Heart left ventricle (tissue), 16 donors: ENCODE measurements at regions not wholly inside any gene's neighbourhood (a gene's known extent, or its start where the extent isn't known, plus 50 kb on each side); places are given as distances from the start of the nearest gene placed in this dataset.

Experiments
- ATAC-seq, 4 donors: fragments of 200-7000 bp; cut with Tn5 transposase; one replicate each; pipeline ENCODE4 v1.9.1; 2020 to 2022; ENCODE audit warnings: moderate library complexity in 4 of 4, mild to moderate bottlenecking in 3 of 4, moderate number of reproducible peaks in 1 of 4
- DNase-seq, 5 donors: peaks; one replicate each; pipeline ENCODE4 v3.0.0-alpha.2; 2020
- H3K27ac ChIP-seq, 12 donors: fragments of 200-600 bp; sonication (generic) in 4 of 12; one replicate each; pipeline versions ENCODE4 v1.5.0 to v1.8.0; 2016 to 2022; ENCODE audit warnings: mild to moderate bottlenecking in 2 of 12
- H3K27me3 ChIP-seq, 9 donors: fragments of 200-600 bp; sonication (generic) in 2 of 9; one replicate each; pipeline versions ENCODE4 v1.5.1 to v1.8.0; 2016 to 2022; ENCODE audit warnings: mild to moderate bottlenecking in 3 of 9
- H3K36me3 ChIP-seq, 9 donors: fragments of 200-600 bp; sonication (generic) in 2 of 9; one replicate each; pipeline versions ENCODE4 v1.5.0 to v1.8.0; 2018 to 2022; ENCODE audit warnings: mild to moderate bottlenecking in 2 of 9
- H3K4me1 ChIP-seq, 12 donors: fragments of 200-600 bp; sonication (generic) in 4 of 12; one replicate each; pipeline versions ENCODE4 v1.5.0 to v1.8.0; 2016 to 2022; ENCODE audit warnings: mild to moderate bottlenecking in 3 of 12
- H3K4me3 ChIP-seq, 12 donors: fragments of 200-600 bp; sonication (generic) in 4 of 12; one replicate each; pipeline versions ENCODE4 v1.5.0 to v1.8.0; 2017 to 2022; ENCODE audit warnings: mild to moderate bottlenecking in 9 of 12, moderate library complexity in 4 of 12
- H3K9me3 ChIP-seq, 12 donors: fragments of 200-600 bp; sonication (generic) in 4 of 12; one replicate each; pipeline versions ENCODE4 v1.5.0 to v1.8.0; 2016 to 2022; ENCODE audit warnings: mild to moderate bottlenecking in 1 of 12
- POLR2A ChIP-seq, 2 donors: fragments of 450-650 bp; IDR thresholded peaks; one replicate each; pipeline ENCODE4 v1.6.1; 2017; ENCODE audit warnings: antibody characterized with exemption in 2 of 2, mild to moderate bottlenecking in 2 of 2, moderate library complexity in 2 of 2
- WGBS, 4 donors: extraction: QIAGEN DNeasy Blood & Tissue Kit in 2 of 4; methylation state at CpG; one replicate each; pipeline versions ENCODE4 v1.1.5 to v1.1.7; 2013 to 2018; 5-methylcytosine and 5-hydroxymethylcytosine counted together
- intact Hi-C, 10 donors: fragments of 100-400 bp; cut with DNase I; formaldehyde crosslinking; loops; one replicate each; pipeline versions ENCODE4 v1.11.1 to v1.14.2; 2022
- TF ChIP-seq, protein P1 (sequence below), 12 donors: fragments of 200-600 bp; sonication (generic) in 4 of 12; IDR thresholded peaks; one replicate each; pipeline versions ENCODE4 v1.5.0 to v1.8.0; 2018 to 2022; ENCODE audit warnings: antibody characterized with exemption in 12 of 12, mild to moderate bottlenecking in 5 of 12
- donor health status: ischemic (EF 13 %, LVEDD 7.1; RV severe dilation, severe dysfunction).
- donor health status: healthy with polysubstance abuse.
- donor health status: DM: no; HTN: yes; CAD: no.
- donor health status: DM: no; HTN: no; CAD: no.
- donor health status: ischemic (EF 25% LVEDD 6.9; RV normal size, moderate dysfunction).
- donor health status: ischemic (EF 25% LVEDD 5.7; RV mildly dilated, moderate dysfunction).
- donor health status: healthy.
- donor health status: DM: yes; HTN: yes; CAD: no.
- donor health status: ischemic (EF 35%, LVEDD 5.7; RV mildly dilated, moderate dysfunction).
- donor health status: nonischemic (EF 11% LVEDD 7.7; RV severe dilation, severe dysfunction).
- donor health status: DM: yes; HTN: yes; CAD: no.
- donor health status: PGD.
- donor health status: ischemic (EF 29% LVEDD 5.4; RV normal size, mild dysfunction).
- donor health status: nonischemic (EF 23%, LVEDD 6.1; RV moderate dilation, normal function).

DNA sequence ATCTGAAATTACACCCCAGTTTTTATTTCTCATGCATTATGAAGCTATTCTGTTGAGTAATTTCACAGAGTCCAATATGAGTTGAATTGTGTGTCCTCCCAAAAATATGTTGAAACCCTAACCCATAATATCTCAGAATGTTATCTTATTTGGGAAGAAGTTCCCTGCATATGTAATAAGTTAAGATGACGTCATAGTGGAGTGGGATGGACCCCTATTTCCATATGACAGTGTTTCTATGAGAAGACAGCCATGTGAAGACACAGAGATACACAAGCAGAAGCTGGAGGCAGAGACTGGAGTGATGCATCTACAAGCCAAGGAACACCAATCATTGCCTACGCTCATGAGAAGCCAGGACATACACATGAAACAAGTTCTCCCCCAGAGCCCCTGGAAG, 81.3 kb downstream of the RFPL4B start:
- WGBS, 4 donors: 70 to 87% (median 75%) methylated on average over 2 of the region's 2 CpGs
- Histone ChIP-seq H3K27me3 (no peaks in the 10 kb centered on the region), H3K27ac (no peak overlapping the region), H3K9me3 (peaks cover 0 to 19% (median 2%) of the 10 kb centered on the region in 12 donors), H3K4me1 (no peaks in the 10 kb centered on the region), H3K4me3 (no peak overlapping the region), H3K36me3 (no peaks in the 10 kb centered on the region)
- DNase-seq (no peak), ATAC-seq (no peak)
- intact Hi-C loops: no loop called here
- no peak for TF ChIP-seq POLR2A (IDR thresholded peaks at IDR 0.05)
- TF ChIP-seq, protein P1, sequence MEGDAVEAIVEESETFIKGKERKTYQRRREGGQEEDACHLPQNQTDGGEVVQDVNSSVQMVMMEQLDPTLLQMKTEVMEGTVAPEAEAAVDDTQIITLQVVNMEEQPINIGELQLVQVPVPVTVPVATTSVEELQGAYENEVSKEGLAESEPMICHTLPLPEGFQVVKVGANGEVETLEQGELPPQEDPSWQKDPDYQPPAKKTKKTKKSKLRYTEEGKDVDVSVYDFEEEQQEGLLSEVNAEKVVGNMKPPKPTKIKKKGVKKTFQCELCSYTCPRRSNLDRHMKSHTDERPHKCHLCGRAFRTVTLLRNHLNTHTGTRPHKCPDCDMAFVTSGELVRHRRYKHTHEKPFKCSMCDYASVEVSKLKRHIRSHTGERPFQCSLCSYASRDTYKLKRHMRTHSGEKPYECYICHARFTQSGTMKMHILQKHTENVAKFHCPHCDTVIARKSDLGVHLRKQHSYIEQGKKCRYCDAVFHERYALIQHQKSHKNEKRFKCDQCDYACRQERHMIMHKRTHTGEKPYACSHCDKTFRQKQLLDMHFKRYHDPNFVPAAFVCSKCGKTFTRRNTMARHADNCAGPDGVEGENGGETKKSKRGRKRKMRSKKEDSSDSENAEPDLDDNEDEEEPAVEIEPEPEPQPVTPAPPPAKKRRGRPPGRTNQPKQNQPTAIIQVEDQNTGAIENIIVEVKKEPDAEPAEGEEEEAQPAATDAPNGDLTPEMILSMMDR (IDR thresholded peaks at IDR 0.05): no peak

DNA sequence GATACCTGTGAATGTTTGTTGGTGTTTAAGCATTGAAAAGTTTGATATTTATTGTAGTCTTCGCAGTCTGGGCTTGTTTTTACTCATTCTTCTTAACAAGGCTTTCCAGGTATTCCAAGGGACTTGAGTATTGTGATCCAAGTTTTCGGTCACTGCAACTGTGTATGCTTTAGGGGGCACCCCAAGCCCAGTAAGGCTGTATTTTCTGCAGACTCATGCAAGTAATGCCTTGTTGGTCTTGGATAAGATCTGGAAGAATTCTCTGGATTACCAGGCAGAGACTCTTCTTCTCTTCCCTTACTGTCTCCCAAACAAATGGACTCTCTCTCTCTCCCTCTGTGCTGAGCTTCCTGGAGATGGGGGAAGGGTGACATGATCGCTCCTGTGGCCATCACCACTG, 82.1 kb downstream of the RFPL4B start:
- Histone ChIP-seq H3K4me3 (no peak overlapping the region), H3K9me3 (peaks cover 0 to 14% (median 2%) of the 10 kb centered on the region in 12 donors), H3K4me1 (no peaks in the 10 kb centered on the region), H3K27me3 (no peaks in the 10 kb centered on the region), H3K27ac (no peak overlapping the region), H3K36me3 (no peaks in the 10 kb centered on the region)
- ATAC-seq (no peak), DNase-seq (no peak)
- TF ChIP-seq, protein P1 (IDR thresholded peaks at IDR 0.05): peak in 3 of 12 donors; percentile 7 to 21 (median 9)
- no peak for TF ChIP-seq POLR2A (IDR thresholded peaks at IDR 0.05)
- intact Hi-C loops: no loop called here
- 67 to 84% (median 72%) methylated on average over 3 of the region's 3 CpGs for WGBS, 4 donors

DNA sequence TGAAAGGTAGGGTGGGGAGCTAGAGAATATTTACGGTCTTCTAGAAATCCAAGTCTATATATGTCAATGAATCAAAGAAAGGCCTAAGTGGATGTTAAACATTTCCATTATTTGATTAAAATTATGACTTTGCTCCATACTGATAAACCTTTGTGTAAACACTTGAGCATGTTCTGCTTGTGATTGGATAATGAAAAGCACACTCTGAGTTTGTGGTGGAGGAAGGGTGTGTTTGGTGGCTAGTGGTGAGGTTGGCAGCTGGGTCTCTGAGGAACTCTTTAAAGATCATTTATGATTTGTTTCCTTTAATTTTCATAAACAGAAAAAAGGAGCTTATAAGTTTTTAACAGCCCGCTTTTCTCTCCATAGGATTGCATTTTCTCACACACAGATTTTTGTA, 84.7 kb downstream of the RFPL4B start:
- Histone ChIP-seq H3K27ac (no peak overlapping the region), H3K36me3 (no peaks in the 10 kb centered on the region), H3K4me1 (peaks cover 0 to 3% (median 0%) of the 10 kb centered on the region in 12 donors), H3K4me3 (no peak overlapping the region), H3K9me3 (no peaks in the 10 kb centered on the region), H3K27me3 (no peaks in the 10 kb centered on the region)
- 94 to 98% (median 96%) methylated on average over 2 of the region's 2 CpGs for WGBS, 4 donors
- no peak for ATAC-seq
- intact Hi-C loops: no loop called here
- DNase-seq: no peak
- TF ChIP-seq POLR2A (IDR thresholded peaks at IDR 0.05): no peak
- TF ChIP-seq, protein P1 (IDR thresholded peaks at IDR 0.05): no peak

DNA sequence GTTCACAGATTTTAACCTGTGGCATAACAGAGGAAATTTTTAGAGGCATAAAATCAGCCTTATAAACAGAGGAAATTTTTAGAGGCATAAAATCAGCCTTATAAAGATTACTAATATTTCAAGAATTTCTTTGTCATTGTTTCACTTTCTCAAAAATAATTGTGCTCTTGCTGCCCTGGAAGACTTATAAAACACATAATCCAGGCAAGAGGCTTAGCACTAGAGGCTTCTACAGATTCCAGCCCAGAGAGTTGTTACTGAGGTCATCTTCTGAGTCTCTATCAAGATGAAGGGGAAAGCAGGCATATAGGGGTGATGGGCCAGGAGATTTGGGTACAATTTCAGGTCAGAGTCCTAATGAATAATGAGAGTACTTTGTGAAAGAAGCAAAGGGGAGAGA, 85.7 kb downstream of the RFPL4B start:
- intact Hi-C loops: no loop called here
- no peaks in the 10 kb centered on the region for H3K27me3 ChIP-seq
- TF ChIP-seq POLR2A (IDR thresholded peaks at IDR 0.05): no peak
- TF ChIP-seq, protein P1 (IDR thresholded peaks at IDR 0.05): no peak

More for the DNA sequence above, 85.7 kb downstream of the RFPL4B start:
- peaks cover 0 to 3% (median 0%) of the 10 kb centered on the region in 12 donors for H3K4me1 ChIP-seq
- no peak overlapping the region for H3K4me3 ChIP-seq
- DNase-seq (no peak), ATAC-seq (no peak)
- no peaks in the 10 kb centered on the region for H3K9me3 ChIP-seq
- H3K36me3 ChIP-seq: no peaks in the 10 kb centered on the region
- no peak overlapping the region for H3K27ac ChIP-seq
